ENCODE measurements at regions not wholly inside any gene's neighbourhood (a gene's known extent, or its start where the extent isn't known, plus 50 kb on each side); places are given as distances from the start of the nearest gene placed in this dataset.

DNA sequence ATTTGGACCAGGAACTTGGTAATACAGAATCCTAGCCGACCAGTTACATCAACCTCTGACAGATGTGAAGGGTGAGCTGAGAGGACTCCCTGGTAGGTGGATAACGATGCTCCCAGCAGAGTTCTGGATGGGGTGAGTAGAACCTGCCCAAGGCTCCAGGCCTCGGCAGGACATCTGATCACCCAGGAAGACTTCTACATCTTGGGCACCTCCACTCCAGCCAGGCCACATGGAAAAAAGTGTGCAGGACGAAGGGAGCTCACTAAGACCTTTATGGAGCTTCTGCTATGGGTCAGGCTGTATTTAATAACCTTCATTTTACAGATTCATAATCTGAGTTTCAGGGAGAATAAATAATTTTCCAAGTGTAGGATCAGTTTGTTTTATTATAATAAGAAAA, 1028.7 kb downstream of the BCL11B start:
- TF ChIP-seq, protein P1, sequence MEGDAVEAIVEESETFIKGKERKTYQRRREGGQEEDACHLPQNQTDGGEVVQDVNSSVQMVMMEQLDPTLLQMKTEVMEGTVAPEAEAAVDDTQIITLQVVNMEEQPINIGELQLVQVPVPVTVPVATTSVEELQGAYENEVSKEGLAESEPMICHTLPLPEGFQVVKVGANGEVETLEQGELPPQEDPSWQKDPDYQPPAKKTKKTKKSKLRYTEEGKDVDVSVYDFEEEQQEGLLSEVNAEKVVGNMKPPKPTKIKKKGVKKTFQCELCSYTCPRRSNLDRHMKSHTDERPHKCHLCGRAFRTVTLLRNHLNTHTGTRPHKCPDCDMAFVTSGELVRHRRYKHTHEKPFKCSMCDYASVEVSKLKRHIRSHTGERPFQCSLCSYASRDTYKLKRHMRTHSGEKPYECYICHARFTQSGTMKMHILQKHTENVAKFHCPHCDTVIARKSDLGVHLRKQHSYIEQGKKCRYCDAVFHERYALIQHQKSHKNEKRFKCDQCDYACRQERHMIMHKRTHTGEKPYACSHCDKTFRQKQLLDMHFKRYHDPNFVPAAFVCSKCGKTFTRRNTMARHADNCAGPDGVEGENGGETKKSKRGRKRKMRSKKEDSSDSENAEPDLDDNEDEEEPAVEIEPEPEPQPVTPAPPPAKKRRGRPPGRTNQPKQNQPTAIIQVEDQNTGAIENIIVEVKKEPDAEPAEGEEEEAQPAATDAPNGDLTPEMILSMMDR (IDR thresholded peaks at IDR 0.05): no peak
- no peak for TF ChIP-seq POLR2A (IDR thresholded peaks at IDR 0.05)
